Keratinocyte (primary cell): ENCODE measurements at regions not wholly inside any gene's neighbourhood (a gene's known extent, or its start where the extent isn't known, plus 50 kb on each side); places are given as distances from the start of the nearest gene placed in this dataset.

Experiments
- DNase-seq: peaks from one replicate; pipeline ENCODE4 v3.0.0-alpha.2; 2011; ENCODE audit warnings: low read depth, missing footprints, low spot score
- FAIRE-seq: peaks from 2 replicates; lab custom pipeline; 2011; peaks lifted over from hg19 to GRCh38; lab: Jason Lieb, UNC
- H2AFZ ChIP-seq: 2 replicates; pipeline ENCODE4 v1.6.0; 2012; ENCODE audit warnings: low read length, control low read depth, inconsistent platforms; ENCODE audit not compliant: control insufficient read depth
- H3K27ac ChIP-seq: 2 replicates; pipeline ENCODE4 v1.5.1; 2011; ENCODE audit warnings: low read length; ENCODE audit not compliant: control insufficient read depth, insufficient read depth
- H3K27me3 ChIP-seq: 3 replicates; pipeline ENCODE4 v1.6.0; 2011; ENCODE audit warnings: low read length; ENCODE audit not compliant: control insufficient read depth, insufficient read depth; ENCODE audit errors: extremely low read depth
- H3K36me3 ChIP-seq, 2 experiments: 2 replicates in 1 of 2; 3 replicates in 1 of 2; pipeline ENCODE4 v1.5.1; 2011; ENCODE audit warnings: low read length in 2 of 2, mild to moderate bottlenecking in 1 of 2; ENCODE audit not compliant: control insufficient read depth in 2 of 2, insufficient read depth in 2 of 2; ENCODE audit errors: extremely low read depth in 1 of 2
- H3K4me1 ChIP-seq: 3 replicates; pipeline ENCODE4 v1.5.1; 2011; ENCODE audit warnings: low read length; ENCODE audit not compliant: control insufficient read depth, insufficient read depth; ENCODE audit errors: extremely low read depth
- H3K4me2 ChIP-seq: 3 replicates; pipeline ENCODE4 v1.6.0; 2011; ENCODE audit warnings: low read depth, low read length; ENCODE audit not compliant: control insufficient read depth, insufficient read depth; ENCODE audit errors: extremely low read depth
- H3K4me3 ChIP-seq, 3 experiments: fragments of 200-600 bp in 1 of 3; sonication (generic) in 1 of 3; 2 replicates in 2 of 3; 3 replicates in 1 of 3; pipeline ENCODE4 v1.5.1; 2011 to 2016; ENCODE audit warnings: low read length in 3 of 3, mild to moderate bottlenecking in 3 of 3, control low read depth in 2 of 3, inconsistent platforms in 1 of 3, low read depth in 1 of 3, mixed read lengths in 1 of 3, mixed run types in 1 of 3, moderate library complexity in 1 of 3; ENCODE audit not compliant: control insufficient read depth in 2 of 3, insufficient read depth in 2 of 3; ENCODE audit errors: extremely low read depth in 1 of 3
- H3K79me2 ChIP-seq: 2 replicates; pipeline ENCODE4 v1.6.0; 2012; ENCODE audit warnings: low read length; ENCODE audit not compliant: control insufficient read depth, insufficient read depth
- H3K9ac ChIP-seq: 3 replicates; pipeline ENCODE4 v1.6.0; 2011; ENCODE audit warnings: low read length; ENCODE audit not compliant: control insufficient read depth, insufficient read depth; ENCODE audit errors: extremely low read depth
- H3K9me1 ChIP-seq: 3 replicates; pipeline ENCODE4 v1.6.0; 2011; ENCODE audit warnings: low read length; ENCODE audit not compliant: control insufficient read depth, insufficient read depth; ENCODE audit errors: extremely low read depth
- H3K9me3 ChIP-seq: 2 replicates; pipeline ENCODE4 v1.5.1; 2012; ENCODE audit warnings: low read depth, low read length; ENCODE audit not compliant: control insufficient read depth
- H4K20me1 ChIP-seq: 3 replicates; pipeline ENCODE4 v1.6.0; 2011; ENCODE audit warnings: low read length; ENCODE audit not compliant: control insufficient read depth, insufficient read depth; ENCODE audit errors: extremely low read depth
- CTCF ChIP-seq, 3 experiments: IDR thresholded peaks in 1 of 3; conservative IDR thresholded peaks in 1 of 3; optimal IDR thresholded peaks in 1 of 3; 2 replicates in 2 of 3; 3 replicates in 1 of 3; pipeline versions ENCODE3 to v1.5.1; 2011; ENCODE audit warnings: low read length in 3 of 3, mild to moderate bottlenecking in 3 of 3, moderate library complexity in 2 of 3, control low read depth in 1 of 3, inconsistent platforms in 1 of 3; ENCODE audit not compliant: insufficient read depth in 2 of 3; ENCODE audit errors: extremely low read depth in 1 of 3
- EZH2 ChIP-seq: IDR thresholded peaks from one replicate; pipeline ENCODE4 v1.6.1; 2012; ENCODE audit warnings: inconsistent platforms, mild to moderate bottlenecking, low read length, moderate library complexity
- dilution Hi-C: fragments of 300-500 bp; cut with MboI; formaldehyde crosslinking; loops from one replicate; pipeline ENCODE4 v1.7.0; 2020; ENCODE audit warnings: low sequenced_read_pairs; ENCODE audit not compliant: extremely low pct_ligation_motif_present

DNA sequence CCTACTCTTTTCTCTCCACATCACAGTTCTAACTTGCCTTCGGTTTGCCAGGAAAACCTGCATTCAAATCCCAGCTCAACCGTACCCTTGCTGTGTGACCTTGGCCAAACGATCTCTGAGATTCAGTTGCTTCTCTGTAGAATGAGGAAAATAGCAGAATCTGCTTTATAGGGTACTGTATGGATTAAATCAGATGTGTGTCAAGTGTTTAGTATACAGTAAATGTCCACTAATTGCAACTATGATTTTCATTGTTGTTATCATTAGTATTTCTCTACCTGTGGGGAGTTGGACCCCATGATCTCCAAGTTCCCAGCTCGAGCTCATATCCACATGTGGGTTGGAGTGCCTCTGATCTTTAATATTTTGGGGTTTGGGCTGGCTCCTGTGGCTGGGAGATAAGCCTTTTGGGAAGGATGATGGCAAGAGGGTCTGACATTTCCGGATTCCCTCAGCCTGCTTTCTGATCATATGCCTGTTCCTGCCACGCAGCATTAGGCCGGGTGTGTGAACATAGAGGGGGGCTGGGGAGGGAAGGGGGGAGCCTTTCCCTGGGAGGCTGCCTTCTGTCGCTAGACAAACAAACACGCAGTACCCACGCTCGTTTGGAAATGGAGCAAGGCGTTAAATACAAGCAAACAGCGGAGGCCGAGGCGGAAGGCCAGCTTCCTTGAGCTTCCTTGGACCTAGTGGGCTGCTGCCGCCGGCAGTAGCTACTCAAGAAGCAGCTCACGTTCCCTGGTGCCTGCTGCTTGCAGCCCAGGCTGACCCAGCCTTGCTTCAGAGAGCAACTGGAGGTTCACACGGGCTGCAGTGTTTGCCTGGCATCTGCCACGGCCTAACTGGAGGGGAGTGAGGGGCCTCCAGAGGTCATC, 213.5 kb upstream of the LHX5 start:
- Histone ChIP-seq H3K9ac (no peak overlapping the region), H2AFZ (no peak overlapping the region), H3K36me3 (no peaks in the 10 kb centered on the region), H4K20me1 (no peaks in the 10 kb centered on the region), H3K4me1 (no peaks in the 10 kb centered on the region), H3K27me3 (no peaks in the 10 kb centered on the region), H3K9me1 (no peaks in the 10 kb centered on the region), H3K4me2 (no peak overlapping the region), H3K79me2 (no peaks in the 10 kb centered on the region), H3K4me3 (no peak overlapping the region), H3K27ac (no peak overlapping the region), H3K9me3 (no peaks in the 10 kb centered on the region)
- no peak for TF ChIP-seq EZH2
- TF ChIP-seq CTCF (optimal IDR thresholded peaks at IDR 0.05 in 1 of 3, IDR thresholded peaks at IDR 0.05 in 1 of 3, conservative IDR thresholded peaks at IDR 0.05 in 1 of 3; ENCODE audit: extremely low read depth in 1 of 3, insufficient read depth in 2 of 3, low read length in 3 of 3) = no peak
- FAIRE-seq (no peak), DNase-seq (no peak)
- dilution Hi-C loops = no loop called here

DNA sequence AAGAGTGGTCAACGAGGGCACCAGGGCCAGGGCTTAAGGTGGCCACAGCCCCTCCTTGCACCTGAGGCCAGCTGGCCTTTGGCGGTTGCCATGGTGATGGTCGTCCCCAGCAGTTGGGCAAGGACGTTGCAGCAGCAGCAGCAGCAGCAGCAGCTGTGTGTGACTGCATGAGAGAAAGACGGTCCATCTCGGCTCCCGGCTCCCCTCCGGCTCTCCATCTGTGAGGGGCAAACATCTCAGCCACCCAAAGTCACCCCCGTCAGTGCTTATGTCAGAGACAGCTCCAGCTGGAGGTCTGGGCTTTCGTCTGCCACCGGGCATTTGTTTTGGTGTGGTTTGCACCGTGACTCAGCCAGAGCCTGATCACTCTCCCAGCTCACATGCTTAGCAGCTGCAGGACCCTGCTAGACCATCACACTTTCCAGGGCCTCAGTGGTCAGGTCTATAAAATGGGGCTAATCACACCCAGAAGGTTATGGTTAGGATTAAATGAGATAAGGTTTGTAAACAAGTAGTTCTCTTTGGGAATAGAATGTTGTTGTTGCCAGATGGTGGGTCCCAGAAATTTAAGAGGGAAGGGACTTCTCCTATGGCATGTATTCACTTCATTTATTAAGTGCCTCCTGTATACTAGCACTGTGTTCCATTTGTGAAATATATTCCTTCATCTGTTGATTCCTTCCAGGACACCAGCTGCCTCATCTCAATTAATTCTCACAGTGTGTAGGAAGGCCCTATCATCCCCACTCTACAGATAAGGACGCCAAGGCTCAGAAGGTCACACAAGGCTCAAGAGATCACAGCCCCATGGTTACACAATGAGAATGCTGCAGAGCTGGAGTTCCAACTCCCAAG, 212.6 kb upstream of the LHX5 start:
- Histone ChIP-seq H3K4me2 (no peak overlapping the region), H3K4me1 (no peaks in the 10 kb centered on the region), H3K4me3 (no peak overlapping the region), H3K9me1 (no peaks in the 10 kb centered on the region), H3K27ac (no peak overlapping the region), H3K9ac (no peak overlapping the region), H3K27me3 (no peaks in the 10 kb centered on the region), H4K20me1 (no peaks in the 10 kb centered on the region), H3K9me3 (no peaks in the 10 kb centered on the region), H2AFZ (no peak overlapping the region), H3K36me3 (no peaks in the 10 kb centered on the region), H3K79me2 (no peaks in the 10 kb centered on the region)
- dilution Hi-C loops = no loop called here
- no peak for TF ChIP-seq CTCF (optimal IDR thresholded peaks at IDR 0.05 in 1 of 3, IDR thresholded peaks at IDR 0.05 in 1 of 3, conservative IDR thresholded peaks at IDR 0.05 in 1 of 3; ENCODE audit: extremely low read depth in 1 of 3, insufficient read depth in 2 of 3, low read length in 3 of 3)
- no peak for TF ChIP-seq EZH2
- FAIRE-seq = no peak
- no peak for DNase-seq
